ENCODE measurements at regions not wholly inside any gene's neighbourhood (a gene's known extent, or its start where the extent isn't known, plus 50 kb on each side); places are given as distances from the start of the nearest gene placed in this dataset.

- Mint-ChIP-seq H3K4me3 (ENCODE audit: unreplicated experiment) (no peak overlapping the region), H3K36me3 (ENCODE audit: low read depth, unreplicated experiment) (no peaks in the 10 kb centered on the region), H3K27ac (ENCODE audit: unreplicated experiment) (no peak overlapping the region), H3K9me3 (ENCODE audit: unreplicated experiment) (peaks cover 2% of the 10 kb centered on the region), H3K4me1 (ENCODE audit: low read depth, unreplicated experiment) (peaks cover 20% of the 10 kb centered on the region), H3K27me3 (ENCODE audit: low read depth, unreplicated experiment) (no peaks in the 10 kb centered on the region)
- TF ChIP-seq EZH2 (IDR thresholded peaks at IDR 0.05; ENCODE audit: insufficient read depth, low read length) (no peak), CTCF (IDR thresholded peaks at IDR 0.05; ENCODE audit: insufficient read depth, low read depth, low read length) (no peak)
- no peak overlapping the region for H3K4me2 ChIP-seq (ENCODE audit: low read length)
- no peak overlapping the region for H2AFZ ChIP-seq (ENCODE audit: low read depth, low read length)
- H3K27me3 ChIP-seq (ENCODE audit: insufficient read depth, low read length) = no peaks in the 10 kb centered on the region
- FAIRE-seq (no peak), DNase-seq (ENCODE audit: low read depth) (no peak)
- H3K79me2 ChIP-seq (ENCODE audit: insufficient read depth, low read length) = no peaks in the 10 kb centered on the region
- H3K4me1 ChIP-seq (ENCODE audit: insufficient read depth, low read length) = peaks cover 17% of the 10 kb centered on the region
- H3K9ac ChIP-seq (ENCODE audit: low read length) = no peak overlapping the region
- no peak overlapping the region for H3K4me3 ChIP-seq (ENCODE audit: insufficient read depth, low read depth, low read length)
- H3K27ac ChIP-seq (ENCODE audit: low read depth, low read length) = no peak overlapping the region
- H3K9me3 ChIP-seq (ENCODE audit: insufficient read depth, low read depth, low read length) = no peaks in the 10 kb centered on the region
- H4K20me1 ChIP-seq (ENCODE audit: insufficient read depth, low read length) = no peaks in the 10 kb centered on the region
- no peaks in the 10 kb centered on the region for H3K36me3 ChIP-seq (ENCODE audit: insufficient read depth, low read length)
Measured at GRCh38 chr2:160912276-160912675, 248.0 kb upstream of the TANK start.

DNA sequence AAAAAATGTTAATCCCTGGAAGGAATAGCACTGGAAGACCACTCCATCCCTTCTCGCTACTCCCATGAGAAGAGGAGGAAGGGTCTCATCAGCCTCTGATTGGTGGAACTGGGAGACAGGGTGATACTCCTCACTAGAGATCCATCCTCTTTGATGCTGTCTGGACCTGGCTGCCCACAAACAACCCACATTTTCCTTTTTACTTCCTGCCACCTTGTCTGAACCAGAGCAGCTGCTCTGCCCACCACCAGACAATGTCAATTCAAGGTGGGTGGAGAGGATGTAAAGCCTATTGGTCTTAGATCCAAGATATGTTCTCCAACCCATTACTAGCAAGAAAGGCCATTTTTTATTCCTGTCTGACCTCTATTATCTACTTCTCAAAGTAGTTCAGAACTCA, 246.9 kb upstream of the TANK start:
- H3K4me2 ChIP-seq (ENCODE audit: low read length) = no peak overlapping the region
- no peaks in the 10 kb centered on the region for H3K9me3 ChIP-seq (ENCODE audit: insufficient read depth, low read depth, low read length)
- no peak for TF ChIP-seq EZH2 (IDR thresholded peaks at IDR 0.05; ENCODE audit: insufficient read depth, low read length)
- TF ChIP-seq CTCF (IDR thresholded peaks at IDR 0.05; ENCODE audit: insufficient read depth, low read depth, low read length) = no peak
- no peak overlapping the region for H2AFZ ChIP-seq (ENCODE audit: low read depth, low read length)
- Mint-ChIP-seq H3K27ac (ENCODE audit: unreplicated experiment) (no peak overlapping the region), H3K36me3 (ENCODE audit: low read depth, unreplicated experiment) (no peaks in the 10 kb centered on the region), H3K4me1 (ENCODE audit: low read depth, unreplicated experiment) (peaks cover 25% of the 10 kb centered on the region), H3K9me3 (ENCODE audit: unreplicated experiment) (peaks cover 2% of the 10 kb centered on the region), H3K4me3 (ENCODE audit: unreplicated experiment) (no peak overlapping the region), H3K27me3 (ENCODE audit: low read depth, unreplicated experiment) (no peaks in the 10 kb centered on the region)
- DNase-seq (ENCODE audit: low read depth) (no peak), FAIRE-seq (no peak)
- no peaks in the 10 kb centered on the region for H3K36me3 ChIP-seq (ENCODE audit: insufficient read depth, low read length)
- peaks cover 17% of the 10 kb centered on the region for H3K4me1 ChIP-seq (ENCODE audit: insufficient read depth, low read length)
- no peak overlapping the region for H3K27ac ChIP-seq (ENCODE audit: low read depth, low read length)
- H3K27me3 ChIP-seq (ENCODE audit: insufficient read depth, low read length) = no peaks in the 10 kb centered on the region
- no peaks in the 10 kb centered on the region for H3K79me2 ChIP-seq (ENCODE audit: insufficient read depth, low read length)
- H3K4me3 ChIP-seq (ENCODE audit: insufficient read depth, low read depth, low read length) = no peak overlapping the region
- H4K20me1 ChIP-seq (ENCODE audit: insufficient read depth, low read length) = no peaks in the 10 kb centered on the region
- no peak overlapping the region for H3K9ac ChIP-seq (ENCODE audit: low read length)

GRCh38 chr2:160914217-160914616, 246.0 kb upstream of the TANK start:
- Histone ChIP-seq H3K4me1 (ENCODE audit: insufficient read depth, low read length) (peaks cover 17% of the 10 kb centered on the region), H3K4me3 (ENCODE audit: insufficient read depth, low read depth, low read length) (no peak overlapping the region), H3K27ac (ENCODE audit: low read depth, low read length) (no peak overlapping the region), H3K4me2 (ENCODE audit: low read length) (no peak overlapping the region), H3K79me2 (ENCODE audit: insufficient read depth, low read length) (no peaks in the 10 kb centered on the region), H3K36me3 (ENCODE audit: insufficient read depth, low read length) (no peaks in the 10 kb centered on the region), H4K20me1 (ENCODE audit: insufficient read depth, low read length) (no peaks in the 10 kb centered on the region), H3K9ac (ENCODE audit: low read length) (no peak overlapping the region), H3K9me3 (ENCODE audit: insufficient read depth, low read depth, low read length) (no peaks in the 10 kb centered on the region), H3K27me3 (ENCODE audit: insufficient read depth, low read length) (no peaks in the 10 kb centered on the region), H2AFZ (ENCODE audit: low read depth, low read length) (no peak overlapping the region)
- FAIRE-seq = no peak
- DNase-seq (ENCODE audit: low read depth) = no peak
- Mint-ChIP-seq H3K36me3 (ENCODE audit: low read depth, unreplicated experiment) (no peaks in the 10 kb centered on the region), H3K27me3 (ENCODE audit: low read depth, unreplicated experiment) (no peaks in the 10 kb centered on the region), H3K4me1 (ENCODE audit: low read depth, unreplicated experiment) (peaks cover 20% of the 10 kb centered on the region), H3K27ac (ENCODE audit: unreplicated experiment) (no peak overlapping the region), H3K4me3 (ENCODE audit: unreplicated experiment) (no peak overlapping the region), H3K9me3 (ENCODE audit: unreplicated experiment) (peaks cover 2% of the 10 kb centered on the region)
- TF ChIP-seq CTCF (IDR thresholded peaks at IDR 0.05; ENCODE audit: insufficient read depth, low read depth, low read length) (no peak), EZH2 (IDR thresholded peaks at IDR 0.05; ENCODE audit: insufficient read depth, low read length) (no peak)

Measured in astrocyte (in vitro differentiated cells and primary cell).